ENCODE measurements at regions not wholly inside any gene's neighbourhood (a gene's known extent, or its start where the extent isn't known, plus 50 kb on each side); places are given as distances from the start of the nearest gene placed in this dataset.

GRCh38 chr2:19235308-19235707 is 123.1 kb downstream of the OSR1 start:
- no peak for TF ChIP-seq CTCF (IDR thresholded peaks at IDR 0.05)
- H3K36me3 ChIP-seq = no peaks in the 10 kb centered on the region
- H3K9me3 ChIP-seq = no peaks in the 10 kb centered on the region
- ATAC-seq = no peak
- no peak for DNase-seq
- no peaks in the 10 kb centered on the region for H3K4me1 ChIP-seq
- H3K27ac ChIP-seq = no peak overlapping the region
- H3K27me3 ChIP-seq = no peaks in the 10 kb centered on the region
- H3K4me3 ChIP-seq = no peak overlapping the region
- intact Hi-C loops (cut with DNase I) = no loop called here

GRCh38 chr2:19232312-19232711 is 126.1 kb downstream of the OSR1 start:
- Histone ChIP-seq H3K27me3 (no peaks in the 10 kb centered on the region), H3K4me3 (no peak overlapping the region), H3K27ac (no peak overlapping the region), H3K9me3 (no peaks in the 10 kb centered on the region), H3K36me3 (no peaks in the 10 kb centered on the region), H3K4me1 (no peaks in the 10 kb centered on the region)
- no peak for DNase-seq
- no peak for TF ChIP-seq CTCF (IDR thresholded peaks at IDR 0.05)
- no peak for ATAC-seq
- intact Hi-C loops (cut with DNase I) = no loop called here

GRCh38 chr2:19231625-19232024 is 126.8 kb downstream of the OSR1 start:
- no peaks in the 10 kb centered on the region for H3K4me1 ChIP-seq
- no peaks in the 10 kb centered on the region for H3K9me3 ChIP-seq
- H3K4me3 ChIP-seq = no peak overlapping the region
- ATAC-seq (no peak), DNase-seq (no peak)
- no peaks in the 10 kb centered on the region for H3K36me3 ChIP-seq
- no peak for TF ChIP-seq CTCF (IDR thresholded peaks at IDR 0.05)
- H3K27me3 ChIP-seq = no peaks in the 10 kb centered on the region
- no peak overlapping the region for H3K27ac ChIP-seq
- intact Hi-C loops (cut with DNase I) = no loop called here

- no peak for TF ChIP-seq CTCF (IDR thresholded peaks at IDR 0.05)
Observed at GRCh38 chr2:19230626-19231025, 127.8 kb downstream of the OSR1 start.

GRCh38 chr2:19228715-19229114 is 129.7 kb downstream of the OSR1 start:
- no peaks in the 10 kb centered on the region for H3K9me3 ChIP-seq
- H3K36me3 ChIP-seq = no peaks in the 10 kb centered on the region
- H3K27me3 ChIP-seq = no peaks in the 10 kb centered on the region
- DNase-seq (no peak), ATAC-seq (no peak)
- intact Hi-C loops (cut with DNase I) = no loop called here
- H3K4me1 ChIP-seq = no peaks in the 10 kb centered on the region
- TF ChIP-seq CTCF (IDR thresholded peaks at IDR 0.05) = no peak
- H3K4me3 ChIP-seq = no peak overlapping the region
- H3K27ac ChIP-seq = no peak overlapping the region

More at GRCh38 chr2:19230626-19231025, 127.8 kb downstream of the OSR1 start:
- no peaks in the 10 kb centered on the region for H3K4me1 ChIP-seq
- H3K4me3 ChIP-seq = no peak overlapping the region
- intact Hi-C loops (cut with DNase I) = no loop called here
- no peak overlapping the region for H3K27ac ChIP-seq
- H3K36me3 ChIP-seq = no peaks in the 10 kb centered on the region
- ATAC-seq = no peak
- H3K27me3 ChIP-seq = no peaks in the 10 kb centered on the region
- H3K9me3 ChIP-seq = no peaks in the 10 kb centered on the region
- no peak for DNase-seq

- intact Hi-C loops (cut with DNase I) = no loop called here
- no peak for DNase-seq
- no peaks in the 10 kb centered on the region for H3K4me1 ChIP-seq
- no peak overlapping the region for H3K27ac ChIP-seq
- no peaks in the 10 kb centered on the region for H3K27me3 ChIP-seq
- H3K36me3 ChIP-seq = no peaks in the 10 kb centered on the region
- ATAC-seq = no peak
- H3K4me3 ChIP-seq = no peak overlapping the region
- no peak for TF ChIP-seq CTCF (IDR thresholded peaks at IDR 0.05)
- no peaks in the 10 kb centered on the region for H3K9me3 ChIP-seq
Observed at GRCh38 chr2:19228181-19228593, 130.2 kb downstream of the OSR1 start.

Measured in upper lobe of right lung (tissue), 1 donor.